Fibroblast of skin of abdomen (primary cell): ENCODE measurements at regions not wholly inside any gene's neighbourhood (a gene's known extent, or its start where the extent isn't known, plus 50 kb on each side); places are given as distances from the start of the nearest gene placed in this dataset.
"Not testable (repeated sequence)": the region's sequence is repeated elsewhere in the genome, so short reads cannot be mapped to it uniquely, and the experiment has no call there.

Experiments used
- DNase-seq: peaks from one replicate; pipeline ENCODE4 v3.0.0-alpha.2; 2013

GRCh38 chr2:104904889-104905288 lies 51.0 kb downstream of the POU3F3 start:
- DNase-seq, result no peak

GRCh38 chr2:104909317-104909716 lies 55.4 kb downstream of the POU3F3 start:
- no peak for DNase-seq

- no peak for DNase-seq
Measured at GRCh38 chr2:104914509-104914908, 60.6 kb downstream of the POU3F3 start.

GRCh38 chr2:104915107-104915793 lies 61.3 kb downstream of the POU3F3 start:
- no peak for DNase-seq

- no peak for DNase-seq
Measured at GRCh38 chr2:104919127-104919526, 65.2 kb downstream of the POU3F3 start.

GRCh38 chr2:104923665-104924064 lies 69.8 kb downstream of the POU3F3 start:
- no peak for DNase-seq

- no peak for DNase-seq
Measured at GRCh38 chr2:104929663-104930062, 75.7 kb downstream of the POU3F3 start.

GRCh38 chr2:104930732-104931131 lies 76.8 kb downstream of the POU3F3 start:
- DNase-seq, result no peak

GRCh38 chr2:104932243-104932642 lies 78.3 kb downstream of the POU3F3 start:
- DNase-seq, result no peak

- no peak for DNase-seq
Measured at GRCh38 chr2:104933151-104933917, 79.4 kb downstream of the POU3F3 start.

- no peak for DNase-seq
Measured at GRCh38 chr2:104936527-104936926, 82.6 kb downstream of the POU3F3 start.

GRCh38 chr2:104938231-104938941 lies 84.5 kb downstream of the POU3F3 start:
- no peak for DNase-seq

GRCh38 chr2:104939570-104940217 lies 85.8 kb downstream of the POU3F3 start:
- DNase-seq, result no peak

- peak; percentile 2 for DNase-seq
Measured at GRCh38 chr2:104944495-104944894, 90.6 kb downstream of the POU3F3 start.

GRCh38 chr2:104945121-104945520 lies 91.2 kb downstream of the POU3F3 start:
- no peak for DNase-seq

- no peak for DNase-seq
Measured at GRCh38 chr2:104945866-104946265, 92.0 kb downstream of the POU3F3 start.

GRCh38 chr2:104947456-104947855 lies 90.4 kb upstream of the MRPS9 start:
- DNase-seq, result not testable (repeated sequence)

GRCh38 chr2:104952976-104953375 lies 84.9 kb upstream of the MRPS9 start:
- DNase-seq, result no peak

GRCh38 chr2:104965900-104966299 lies 72.0 kb upstream of the MRPS9 start:
- no peak for DNase-seq

- DNase-seq, result no peak
Measured at GRCh38 chr2:104969564-104969963, 68.3 kb upstream of the MRPS9 start.

- no peak for DNase-seq
Measured at GRCh38 chr2:104975371-104975770, 62.5 kb upstream of the MRPS9 start.

GRCh38 chr2:104975851-104976250 lies 62.0 kb upstream of the MRPS9 start:
- DNase-seq, result no peak

- DNase-seq, result no peak
Measured at GRCh38 chr2:104976603-104977120, 61.2 kb upstream of the MRPS9 start.
